ENCODE measurements at regions not wholly inside any gene's neighbourhood (a gene's known extent, or its start where the extent isn't known, plus 50 kb on each side); places are given as distances from the start of the nearest gene placed in this dataset.

GRCh38 chr11:71186806-71187205 is 65.6 kb downstream of the SHANK2 start:
- Histone ChIP-seq H3K27ac (ENCODE audit: low read depth, low read length) (no peak overlapping the region), H3K4me3 (ENCODE audit: low read length) (no peak overlapping the region), H3K4me2 (ENCODE audit: low read length) (no peak overlapping the region), H3K4me1 (ENCODE audit: control insufficient read depth, low read length) (no peaks in the 10 kb centered on the region), H3F3A (ENCODE audit: control insufficient read depth, insufficient read depth) (no peaks in the 10 kb centered on the region), H3K9me3 (ENCODE audit: control insufficient read depth, insufficient read depth, low read length) (no peaks in the 10 kb centered on the region), H3K79me2 (ENCODE audit: control insufficient read depth, low read length) (no peaks in the 10 kb centered on the region), H4K20me1 (ENCODE audit: control insufficient read depth, insufficient read depth, low read depth, low read length) (no peaks in the 10 kb centered on the region), H3K9me2 (replicated peaks; ENCODE audit: control insufficient read depth, low read length) (no peaks in the 10 kb centered on the region), H3K36me3 (ENCODE audit: control insufficient read depth, low read length) (no peaks in the 10 kb centered on the region), H3K27me3 (ENCODE audit: control insufficient read depth, low read length) (no peaks in the 10 kb centered on the region)
- TF ChIP-seq EZH2phosphoT487 (IDR thresholded peaks at IDR 0.05; ENCODE audit: borderline replicate concordance, low read length) = no peak
- TF ChIP-seq, protein P1, sequence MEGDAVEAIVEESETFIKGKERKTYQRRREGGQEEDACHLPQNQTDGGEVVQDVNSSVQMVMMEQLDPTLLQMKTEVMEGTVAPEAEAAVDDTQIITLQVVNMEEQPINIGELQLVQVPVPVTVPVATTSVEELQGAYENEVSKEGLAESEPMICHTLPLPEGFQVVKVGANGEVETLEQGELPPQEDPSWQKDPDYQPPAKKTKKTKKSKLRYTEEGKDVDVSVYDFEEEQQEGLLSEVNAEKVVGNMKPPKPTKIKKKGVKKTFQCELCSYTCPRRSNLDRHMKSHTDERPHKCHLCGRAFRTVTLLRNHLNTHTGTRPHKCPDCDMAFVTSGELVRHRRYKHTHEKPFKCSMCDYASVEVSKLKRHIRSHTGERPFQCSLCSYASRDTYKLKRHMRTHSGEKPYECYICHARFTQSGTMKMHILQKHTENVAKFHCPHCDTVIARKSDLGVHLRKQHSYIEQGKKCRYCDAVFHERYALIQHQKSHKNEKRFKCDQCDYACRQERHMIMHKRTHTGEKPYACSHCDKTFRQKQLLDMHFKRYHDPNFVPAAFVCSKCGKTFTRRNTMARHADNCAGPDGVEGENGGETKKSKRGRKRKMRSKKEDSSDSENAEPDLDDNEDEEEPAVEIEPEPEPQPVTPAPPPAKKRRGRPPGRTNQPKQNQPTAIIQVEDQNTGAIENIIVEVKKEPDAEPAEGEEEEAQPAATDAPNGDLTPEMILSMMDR (IDR thresholded peaks at IDR 0.05; ENCODE audit: low read depth, low read length, poor library complexity, severe bottlenecking) = no peak

- H3K27me3 ChIP-seq (ENCODE audit: control insufficient read depth, low read length) = no peaks in the 10 kb centered on the region
- H3K4me2 ChIP-seq (ENCODE audit: low read length) = no peak overlapping the region
- no peaks in the 10 kb centered on the region for H3K4me1 ChIP-seq (ENCODE audit: control insufficient read depth, low read length)
- H3F3A ChIP-seq (ENCODE audit: control insufficient read depth, insufficient read depth) = no peaks in the 10 kb centered on the region
- no peak for TF ChIP-seq EZH2phosphoT487 (IDR thresholded peaks at IDR 0.05; ENCODE audit: borderline replicate concordance, low read length)
- TF ChIP-seq, protein P1 (IDR thresholded peaks at IDR 0.05; ENCODE audit: low read depth, low read length, poor library complexity, severe bottlenecking) = no peak
- no peak overlapping the region for H3K4me3 ChIP-seq (ENCODE audit: low read length)
- no peaks in the 10 kb centered on the region for H4K20me1 ChIP-seq (ENCODE audit: control insufficient read depth, insufficient read depth, low read depth, low read length)
- H3K36me3 ChIP-seq (ENCODE audit: control insufficient read depth, low read length) = no peaks in the 10 kb centered on the region
- H3K79me2 ChIP-seq (ENCODE audit: control insufficient read depth, low read length) = no peaks in the 10 kb centered on the region
- no peaks in the 10 kb centered on the region for H3K9me2 ChIP-seq (replicated peaks; ENCODE audit: control insufficient read depth, low read length)
- H3K27ac ChIP-seq (ENCODE audit: low read depth, low read length) = no peak overlapping the region
- no peaks in the 10 kb centered on the region for H3K9me3 ChIP-seq (ENCODE audit: control insufficient read depth, insufficient read depth, low read length)
Measured at GRCh38 chr11:71185411-71185810, 67.0 kb downstream of the SHANK2 start.

DNA sequence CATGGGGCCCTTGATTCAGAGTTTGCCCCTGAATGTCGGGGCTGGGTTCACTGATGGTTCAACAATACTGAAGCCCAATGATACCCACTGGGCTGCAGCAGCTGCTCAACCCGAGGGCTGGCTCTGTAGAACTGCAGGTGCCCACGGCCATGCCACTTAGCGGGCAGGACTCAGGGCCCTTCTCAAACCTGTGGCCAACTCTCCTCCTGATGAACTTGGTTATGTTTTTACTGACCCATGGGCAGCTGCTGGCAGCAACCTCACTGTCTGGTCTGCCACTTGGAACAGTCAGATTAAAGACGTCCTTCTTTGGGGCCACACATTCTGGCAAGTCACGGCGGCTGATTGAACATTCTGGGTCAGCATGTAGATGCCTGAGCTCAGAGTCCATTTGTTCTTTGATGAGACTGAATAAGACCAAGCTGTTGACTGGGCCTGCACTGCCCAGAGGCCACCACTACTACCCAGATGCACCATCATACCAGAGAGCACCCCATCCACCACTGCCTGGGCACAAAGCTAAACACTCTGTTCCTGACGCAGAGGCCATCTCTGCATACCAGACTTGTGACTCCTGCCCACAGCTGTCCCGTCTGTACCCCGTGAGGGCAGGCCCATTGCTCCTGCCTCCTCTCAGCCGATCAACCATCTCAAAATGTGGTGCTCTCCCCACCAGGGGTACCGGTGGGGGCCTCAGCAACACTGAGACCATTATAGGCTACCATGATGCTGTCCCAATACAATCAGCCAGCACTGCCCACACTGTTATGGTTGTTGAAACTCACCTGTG is 67.8 kb downstream of the SHANK2 start:
- Histone ChIP-seq H3K4me2 (ENCODE audit: low read length) (no peak overlapping the region), H3K9me3 (ENCODE audit: control insufficient read depth, insufficient read depth, low read length) (no peaks in the 10 kb centered on the region), H3F3A (ENCODE audit: control insufficient read depth, insufficient read depth) (no peaks in the 10 kb centered on the region), H3K79me2 (ENCODE audit: control insufficient read depth, low read length) (no peaks in the 10 kb centered on the region), H4K20me1 (ENCODE audit: control insufficient read depth, insufficient read depth, low read depth, low read length) (no peaks in the 10 kb centered on the region), H3K27me3 (ENCODE audit: control insufficient read depth, low read length) (peaks cover 6% of the 10 kb centered on the region; the same call in 1 of the 2 replicates), H3K36me3 (ENCODE audit: control insufficient read depth, low read length) (no peaks in the 10 kb centered on the region), H3K4me1 (ENCODE audit: control insufficient read depth, low read length) (no peaks in the 10 kb centered on the region), H3K27ac (ENCODE audit: low read depth, low read length) (no peak overlapping the region), H3K4me3 (ENCODE audit: low read length) (no peak overlapping the region), H3K9me2 (replicated peaks; ENCODE audit: control insufficient read depth, low read length) (no peaks in the 10 kb centered on the region)
- TF ChIP-seq EZH2phosphoT487 (IDR thresholded peaks at IDR 0.05; ENCODE audit: borderline replicate concordance, low read length) = no peak
- TF ChIP-seq, protein P1 (IDR thresholded peaks at IDR 0.05; ENCODE audit: low read depth, low read length, poor library complexity, severe bottlenecking) = no peak

Measured in DOHH2 (cell line).